Natural killer cell (primary cell): ENCODE measurements at regions not wholly inside any gene's neighbourhood (a gene's known extent, or its start where the extent isn't known, plus 50 kb on each side); places are given as distances from the start of the nearest gene placed in this dataset.

Experiments used
- ATAC-seq, 3 donors: fragments of 150-1000 bp in 2 of 3; fragments of 200-7000 bp in 1 of 3; cut with Tn5 transposase; 1 replicate in 1 of 3; 2 replicates in 2 of 3; pipeline ENCODE4 v1.10.0; 2021; ENCODE audit warnings: mild to moderate bottlenecking in 2 of 3, moderate library complexity in 2 of 3
- DNase-seq, 2 donors: peaks; one replicate each; pipeline versions ENCODE4 v3.0.0 to v3.0.0-alpha.2; 2013 to 2021; ENCODE audit warnings: mixed read lengths in 1 of 2
- H3K27ac ChIP-seq: one replicate; pipeline ENCODE4 v1.5.1; 2013; ENCODE audit warnings: mild to moderate bottlenecking, low read length
- H3K27me3 ChIP-seq: one replicate; pipeline ENCODE4 v1.6.1; 2013; ENCODE audit warnings: low read length; ENCODE audit not compliant: control insufficient read depth, insufficient read depth
- H3K36me3 ChIP-seq: one replicate; pipeline ENCODE4 v1.6.1; 2013; ENCODE audit warnings: low read length; ENCODE audit not compliant: control insufficient read depth, insufficient read depth
- H3K4me1 ChIP-seq: one replicate; pipeline ENCODE4 v1.6.1; 2013; ENCODE audit warnings: low read length; ENCODE audit not compliant: control insufficient read depth, insufficient read depth
- H3K4me3 ChIP-seq: one replicate; pipeline ENCODE4 v1.5.1; 2013; ENCODE audit warnings: low read length
- H3K9me3 ChIP-seq: one replicate; pipeline ENCODE4 v1.6.1; 2013; ENCODE audit warnings: low read length; ENCODE audit not compliant: control insufficient read depth, insufficient read depth
- H3K27ac Mint-ChIP-seq, 2 donors: one replicate each; pipeline ENCODE4 v1.8.0; 2022; ENCODE audit warnings: mild to moderate bottlenecking in 2 of 2, mixed read lengths in 2 of 2, moderate library complexity in 1 of 2
- H3K27me3 Mint-ChIP-seq, 2 donors: one replicate each; pipeline ENCODE4 v1.8.0; 2022; ENCODE audit warnings: low read depth in 2 of 2, mixed read lengths in 2 of 2
- H3K36me3 Mint-ChIP-seq: one replicate; pipeline ENCODE4 v1.8.0; 2022; ENCODE audit warnings: mixed read lengths
- H3K4me1 Mint-ChIP-seq, 2 donors: one replicate each; pipeline ENCODE4 v1.8.0; 2022; ENCODE audit warnings: mixed read lengths in 2 of 2
- H3K4me3 Mint-ChIP-seq: one replicate; pipeline ENCODE4 v1.8.0; 2022; ENCODE audit warnings: mild to moderate bottlenecking, moderate library complexity, mixed read lengths
- H3K9me3 Mint-ChIP-seq, 2 donors: one replicate each; pipeline ENCODE4 v1.8.0; 2022; ENCODE audit warnings: mixed read lengths in 2 of 2
- CTCF ChIP-seq: fragments of 200-600 bp; IDR thresholded peaks from one replicate; pipeline ENCODE4 v1.8.0; 2022; ENCODE audit warnings: antibody characterized with exemption
- WGBS: methylation state at CpG from one replicate; pipeline ENCODE4 v1.1.7; 2013; ENCODE audit warnings: missing lambda C conversion rate; ENCODE audit not compliant: insufficient coverage; 5-methylcytosine and 5-hydroxymethylcytosine counted together
- intact Hi-C: fragments of 100-400 bp; cut with micrococcal nuclease; formaldehyde crosslinking; loops from one replicate; pipeline ENCODE4 v1.14.2; 2022

- WGBS: no CpG with 5 or more reads among the region's 1 CpG
- no peak overlapping the region for H3K4me3 Mint-ChIP-seq
Observed at GRCh38 chr3:26521261-26521660, 101.3 kb upstream of the LRRC3B start.

GRCh38 chr3:26522919-26523318, 99.7 kb upstream of the LRRC3B start:
- Mint-ChIP-seq H3K9me3 (peaks cover 14 to 25% of the 10 kb centered on the region in 2 donors), H3K4me1 (no peaks in the 10 kb centered on the region), H3K27ac (no peak overlapping the region), H3K27me3 (no peaks in the 10 kb centered on the region), H3K36me3 (peaks cover 9% of the 10 kb centered on the region), H3K4me3 (no peak overlapping the region)
- H3K4me3 ChIP-seq: no peak overlapping the region
- intact Hi-C loops: no loop called here
- H3K27ac ChIP-seq: no peak overlapping the region
- no peaks in the 10 kb centered on the region for H3K36me3 ChIP-seq
- no peak for ATAC-seq
- no peaks in the 10 kb centered on the region for H3K27me3 ChIP-seq
- TF ChIP-seq CTCF: no peak
- no peaks in the 10 kb centered on the region for H3K9me3 ChIP-seq
- no peaks in the 10 kb centered on the region for H3K4me1 ChIP-seq
- 74% methylated on average over 1 of the region's 1 CpG for whole genome bisulfite sequencing
- DNase-seq: no peak

More at GRCh38 chr3:26521261-26521660, 101.3 kb upstream of the LRRC3B start:
- DNase-seq (no peak), ATAC-seq (no peak)
- no peaks in the 10 kb centered on the region for H3K4me1 Mint-ChIP-seq
- Histone ChIP-seq H3K36me3 (no peaks in the 10 kb centered on the region), H3K4me1 (no peaks in the 10 kb centered on the region), H3K27ac (no peak overlapping the region), H3K4me3 (no peak overlapping the region), H3K9me3 (peaks cover 3% of the 10 kb centered on the region), H3K27me3 (no peaks in the 10 kb centered on the region)
- H3K36me3 Mint-ChIP-seq: peaks cover 9% of the 10 kb centered on the region
- H3K27me3 Mint-ChIP-seq: no peaks in the 10 kb centered on the region
- peaks cover 19 to 27% of the 10 kb centered on the region in 2 donors for H3K9me3 Mint-ChIP-seq
- intact Hi-C loops: no loop called here
- no peak overlapping the region for H3K27ac Mint-ChIP-seq
- TF ChIP-seq CTCF: no peak

GRCh38 chr3:26525013-26525412, 97.6 kb upstream of the LRRC3B start:
- Mint-ChIP-seq H3K4me1 (no peaks in the 10 kb centered on the region), H3K27me3 (no peaks in the 10 kb centered on the region), H3K36me3 (peaks cover 9% of the 10 kb centered on the region), H3K9me3 (peaks cover 17 to 29% of the 10 kb centered on the region in 2 donors), H3K4me3 (no peak overlapping the region), H3K27ac (no peak overlapping the region)
- DNase-seq (no peak), ATAC-seq (no peak)
- no peak overlapping the region for H3K27ac ChIP-seq
- H3K4me3 ChIP-seq: no peak overlapping the region
- H3K9me3 ChIP-seq: no peaks in the 10 kb centered on the region
- no peaks in the 10 kb centered on the region for H3K36me3 ChIP-seq
- intact Hi-C loops: no loop called here
- TF ChIP-seq CTCF: no peak
- H3K4me1 ChIP-seq: no peaks in the 10 kb centered on the region
- 96% methylated on average over 2 of the region's 2 CpGs for WGBS
- no peaks in the 10 kb centered on the region for H3K27me3 ChIP-seq

- Mint-ChIP-seq H3K36me3 (peaks cover 13% of the 10 kb centered on the region), H3K4me3 (no peak overlapping the region), H3K27ac (no peak overlapping the region), H3K4me1 (no peaks in the 10 kb centered on the region), H3K27me3 (no peaks in the 10 kb centered on the region), H3K9me3 (peaks cover 23 to 25% of the 10 kb centered on the region in 2 donors)
- TF ChIP-seq CTCF: no peak
- Histone ChIP-seq H3K9me3 (peaks cover 8% of the 10 kb centered on the region), H3K36me3 (no peaks in the 10 kb centered on the region), H3K27ac (no peak overlapping the region), H3K4me1 (no peaks in the 10 kb centered on the region), H3K27me3 (no peaks in the 10 kb centered on the region), H3K4me3 (no peak overlapping the region)
- ATAC-seq: no peak
- no peak for DNase-seq
- intact Hi-C loops: no loop called here
- no CpG with 5 or more reads among the region's 2 CpGs for WGBS
Observed at GRCh38 chr3:26535151-26535550, 87.4 kb upstream of the LRRC3B start.
